Liver (tissue), 3 donors: ENCODE measurements at regions not wholly inside any gene's neighbourhood (a gene's known extent, or its start where the extent isn't known, plus 50 kb on each side); places are given as distances from the start of the nearest gene placed in this dataset.

ENCODE experiments used
- JUND ChIP-seq, 2 donors: IDR thresholded peaks; 2 replicates each; pipeline ENCODE4 v1.6.1; 2016; ENCODE audit warnings: antibody characterized with exemption in 2 of 2
- RXRA ChIP-seq, 2 donors: IDR thresholded peaks; 2 replicates each; pipeline ENCODE4 v1.6.1; 2017 to 2018; ENCODE audit warnings: antibody characterized with exemption in 2 of 2, mild to moderate bottlenecking in 1 of 2
- SP1 ChIP-seq: IDR thresholded peaks from 2 replicates; pipeline ENCODE4 v1.6.1; 2018; ENCODE audit warnings: antibody characterized with exemption, mild to moderate bottlenecking
- TAF1 ChIP-seq: conservative IDR thresholded peaks from 2 replicates; pipeline ENCODE4 v1.6.1; 2016; ENCODE audit warnings: antibody characterized with exemption, mild to moderate bottlenecking
- TF ChIP-seq, protein P1 (sequence below): fragments of 150-350 bp; IDR thresholded peaks from 2 replicates; pipeline ENCODE4 v1.5.1; 2017; ENCODE audit warnings: improper control_type of control experiment, low read depth, low read length; ENCODE audit not compliant: missing input control
- TF ChIP-seq, protein P2 (sequence below): IDR thresholded peaks from 2 replicates; pipeline ENCODE4 v1.6.1; 2016; ENCODE audit warnings: antibody characterized with exemption
- TF ChIP-seq, protein P3 (sequence below): IDR thresholded peaks from 2 replicates; pipeline ENCODE4 v1.6.1; 2016; ENCODE audit warnings: antibody characterized with exemption
- donor health status: healthy.
- donor health status: healthy.

DNA sequence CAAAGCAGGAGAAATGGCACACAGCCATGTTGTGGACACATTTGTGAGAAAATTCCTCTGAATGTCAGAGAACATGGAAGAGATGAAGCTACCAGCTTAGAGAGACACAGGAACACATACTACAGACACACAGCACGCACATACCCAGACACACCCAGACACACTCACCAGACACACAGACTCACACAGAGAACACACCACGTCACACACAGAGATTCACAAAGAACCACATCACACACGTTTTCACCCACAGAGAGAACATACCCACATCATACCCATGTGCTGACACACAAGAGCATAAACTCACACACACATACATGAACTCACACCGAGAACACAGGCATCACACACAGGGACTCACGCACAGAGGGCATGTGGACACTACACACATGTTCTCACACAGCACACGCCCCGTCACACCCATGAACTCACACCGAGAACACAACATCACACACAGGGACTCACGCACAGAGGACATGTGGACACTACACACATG is 124.9 kb downstream of the METRNL start:
- TF ChIP-seq, protein P1, sequence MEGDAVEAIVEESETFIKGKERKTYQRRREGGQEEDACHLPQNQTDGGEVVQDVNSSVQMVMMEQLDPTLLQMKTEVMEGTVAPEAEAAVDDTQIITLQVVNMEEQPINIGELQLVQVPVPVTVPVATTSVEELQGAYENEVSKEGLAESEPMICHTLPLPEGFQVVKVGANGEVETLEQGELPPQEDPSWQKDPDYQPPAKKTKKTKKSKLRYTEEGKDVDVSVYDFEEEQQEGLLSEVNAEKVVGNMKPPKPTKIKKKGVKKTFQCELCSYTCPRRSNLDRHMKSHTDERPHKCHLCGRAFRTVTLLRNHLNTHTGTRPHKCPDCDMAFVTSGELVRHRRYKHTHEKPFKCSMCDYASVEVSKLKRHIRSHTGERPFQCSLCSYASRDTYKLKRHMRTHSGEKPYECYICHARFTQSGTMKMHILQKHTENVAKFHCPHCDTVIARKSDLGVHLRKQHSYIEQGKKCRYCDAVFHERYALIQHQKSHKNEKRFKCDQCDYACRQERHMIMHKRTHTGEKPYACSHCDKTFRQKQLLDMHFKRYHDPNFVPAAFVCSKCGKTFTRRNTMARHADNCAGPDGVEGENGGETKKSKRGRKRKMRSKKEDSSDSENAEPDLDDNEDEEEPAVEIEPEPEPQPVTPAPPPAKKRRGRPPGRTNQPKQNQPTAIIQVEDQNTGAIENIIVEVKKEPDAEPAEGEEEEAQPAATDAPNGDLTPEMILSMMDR, result no peak
- TF ChIP-seq, protein P2, sequence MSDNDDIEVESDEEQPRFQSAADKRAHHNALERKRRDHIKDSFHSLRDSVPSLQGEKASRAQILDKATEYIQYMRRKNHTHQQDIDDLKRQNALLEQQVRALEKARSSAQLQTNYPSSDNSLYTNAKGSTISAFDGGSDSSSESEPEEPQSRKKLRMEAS, result no peak
- TF ChIP-seq, protein P3, sequence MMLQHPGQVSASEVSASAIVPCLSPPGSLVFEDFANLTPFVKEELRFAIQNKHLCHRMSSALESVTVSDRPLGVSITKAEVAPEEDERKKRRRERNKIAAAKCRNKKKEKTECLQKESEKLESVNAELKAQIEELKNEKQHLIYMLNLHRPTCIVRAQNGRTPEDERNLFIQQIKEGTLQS, result no peak
- no peak for TF ChIP-seq RXRA (IDR thresholded peaks at IDR 0.05)
- no peak for TF ChIP-seq SP1
- no peak for TF ChIP-seq TAF1
- TF ChIP-seq JUND (IDR thresholded peaks at IDR 0.05), result no peak
